GM18907 (cell line): ENCODE measurements at regions not wholly inside any gene's neighbourhood (a gene's known extent, or its start where the extent isn't known, plus 50 kb on each side); places are given as distances from the start of the nearest gene placed in this dataset.

Experiments used
- ATAC-seq: cut with Tn5 transposase; IDR thresholded peaks from one replicate; pipeline ENCODE4 v1.9.1; 2021; ENCODE audit warnings: mild to moderate bottlenecking, moderate library complexity; ENCODE audit not compliant: unreplicated experiment

- ATAC-seq = no peak
Measured at GRCh38 chr6:44674226-44675155, 287.0 kb downstream of the CDC5L start.

GRCh38 chr6:44675449-44675848 is 287.9 kb downstream of the CDC5L start:
- ATAC-seq = no peak

GRCh38 chr6:44676246-44676790 is 288.8 kb downstream of the CDC5L start:
- no peak for ATAC-seq

GRCh38 chr6:44676826-44677433 is 289.4 kb downstream of the CDC5L start:
- ATAC-seq = no peak

- no peak for ATAC-seq
Measured at GRCh38 chr6:44678252-44678935, 290.9 kb downstream of the CDC5L start.

- ATAC-seq = no peak
Measured at GRCh38 chr6:44679438-44680201, 292.1 kb downstream of the CDC5L start.

- ATAC-seq = no peak
Measured at GRCh38 chr6:44680202-44680720, 292.8 kb downstream of the CDC5L start.

GRCh38 chr6:44681761-44682160 is 294.3 kb downstream of the CDC5L start:
- ATAC-seq = no peak

GRCh38 chr6:44682280-44682679 is 294.8 kb downstream of the CDC5L start:
- no peak for ATAC-seq

- no peak for ATAC-seq
Measured at GRCh38 chr6:44682987-44683779, 295.7 kb downstream of the CDC5L start.

GRCh38 chr6:44685213-44685612 is 297.7 kb downstream of the CDC5L start:
- no peak for ATAC-seq

GRCh38 chr6:44696099-44696498 is 308.6 kb downstream of the CDC5L start:
- ATAC-seq = no peak

GRCh38 chr6:44696686-44697085 is 309.2 kb downstream of the CDC5L start:
- no peak for ATAC-seq

GRCh38 chr6:44697327-44697726 is 309.8 kb downstream of the CDC5L start:
- ATAC-seq = no peak

- no peak for ATAC-seq
Measured at GRCh38 chr6:44698602-44699001, 311.1 kb downstream of the CDC5L start.

- ATAC-seq = no peak
Measured at GRCh38 chr6:44699082-44699481, 311.6 kb downstream of the CDC5L start.

GRCh38 chr6:44699851-44700250 is 312.3 kb downstream of the CDC5L start:
- ATAC-seq = no peak

- ATAC-seq = no peak
Measured at GRCh38 chr6:44700422-44700821, 312.9 kb downstream of the CDC5L start.

GRCh38 chr6:44701038-44701636 is 313.6 kb downstream of the CDC5L start:
- ATAC-seq = no peak
